Muscle of back (tissue), 3 donors: ENCODE measurements at regions not wholly inside any gene's neighbourhood (a gene's known extent, or its start where the extent isn't known, plus 50 kb on each side); places are given as distances from the start of the nearest gene placed in this dataset.
"Not testable (repeated sequence)": the region's sequence is repeated elsewhere in the genome, so short reads cannot be mapped to it uniquely, and the experiment has no call there.

Experiments
- DNase-seq, 3 donors: peaks; one replicate each; pipeline versions ENCODE4 v3.0.0 to v3.0.0-alpha.2; 2013

GRCh38 chr2:156005999-156006712, 326.4 kb downstream of the NR4A2 start:
- peak in 1 of 3 donors; percentile 3 for DNase-seq

DNA sequence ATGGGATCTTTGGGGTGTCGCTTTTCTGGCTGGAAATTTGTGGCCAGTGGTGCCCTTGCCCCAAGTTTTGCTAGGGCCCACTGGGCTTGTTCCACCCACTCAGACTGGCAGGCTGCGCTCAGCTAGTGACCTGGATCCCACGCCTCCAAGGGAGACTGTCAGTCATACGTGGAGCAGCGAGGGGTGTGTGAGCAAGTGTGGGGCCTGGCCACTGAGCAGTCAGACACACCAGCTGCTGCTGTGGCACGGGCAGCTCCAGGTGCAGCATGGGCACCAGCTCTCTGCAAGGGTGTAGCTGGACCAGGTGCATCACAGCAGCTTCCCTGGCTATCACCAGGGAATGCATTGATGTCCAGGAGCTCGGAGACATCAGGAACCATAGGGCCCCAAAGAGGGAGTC, 327.0 kb downstream of the NR4A2 start:
- DNase-seq: no peak

- DNase-seq: no peak
Observed at GRCh38 chr2:156004459-156004858, 328.1 kb downstream of the NR4A2 start.

DNA sequence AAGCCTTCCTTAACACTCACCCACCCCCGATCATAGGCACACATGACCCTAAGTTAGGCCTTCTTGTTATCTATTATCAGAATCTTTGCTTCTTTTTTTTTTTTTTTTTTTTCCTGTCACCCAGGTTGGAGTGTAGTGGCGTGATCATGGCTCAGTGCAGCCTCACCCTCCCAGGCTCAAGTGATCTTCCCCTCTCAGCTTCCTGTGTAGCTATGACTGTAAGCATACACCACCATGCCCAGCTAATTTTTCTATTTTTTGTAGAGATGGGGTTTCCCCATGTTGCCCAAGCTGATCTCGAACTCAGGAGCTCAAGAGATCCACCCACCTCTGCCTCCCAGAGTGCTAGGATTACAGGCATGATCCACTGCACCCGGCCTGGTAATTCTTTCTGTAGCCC, 328.7 kb downstream of the NR4A2 start:
- no peak for DNase-seq

GRCh38 chr2:156001851-156002250, 330.7 kb downstream of the NR4A2 start:
- DNase-seq: no peak

DNA sequence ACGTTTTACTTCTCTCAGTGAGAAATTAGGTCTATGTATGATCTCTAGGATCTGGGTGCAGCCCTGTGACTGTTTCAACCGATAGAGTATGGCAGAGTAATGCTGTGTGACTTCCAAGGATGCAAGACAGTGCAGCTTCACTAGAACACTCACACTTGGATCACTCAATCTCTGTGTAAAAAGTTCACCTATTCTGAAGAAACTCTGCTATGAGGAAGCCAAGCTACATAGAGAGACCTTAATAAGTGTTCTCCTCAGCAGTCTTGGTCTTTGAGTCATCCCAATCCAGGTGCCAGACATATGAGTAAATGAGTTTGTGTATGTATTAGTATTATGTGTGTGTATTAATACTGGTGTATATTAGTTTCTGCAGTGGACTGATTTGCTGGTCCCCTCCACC, 335.0 kb downstream of the NR4A2 start:
- no peak for DNase-seq

GRCh38 chr2:155994315-155994714, 338.2 kb downstream of the NR4A2 start:
- no peak for DNase-seq

DNA sequence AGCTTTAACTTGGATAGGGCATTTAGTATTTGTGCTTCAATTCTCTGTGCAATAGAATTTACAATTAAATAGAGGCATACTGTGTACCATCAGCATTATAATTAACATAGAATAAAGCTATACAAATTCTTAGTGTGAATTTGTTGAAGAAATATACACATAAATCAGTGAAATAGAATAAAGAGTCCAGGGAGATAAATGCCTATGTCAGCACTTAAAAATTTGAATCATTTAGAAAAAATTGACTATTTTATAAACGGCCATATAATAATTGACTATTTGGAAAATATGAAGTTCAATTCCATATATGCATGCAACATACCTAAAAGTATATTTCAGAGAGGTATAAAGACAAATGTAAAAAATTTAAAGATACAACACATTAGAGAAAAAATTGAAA, 348.7 kb downstream of the NR4A2 start:
- no peak for DNase-seq

GRCh38 chr2:155982135-155982534, 350.4 kb downstream of the NR4A2 start:
- no peak for DNase-seq

GRCh38 chr2:155980941-155981560, 351.5 kb downstream of the NR4A2 start:
- no peak for DNase-seq

- DNase-seq: peak in 1 of 3 donors; percentile 3
Observed at GRCh38 chr2:155975734-155976133, 356.8 kb downstream of the NR4A2 start.

DNA sequence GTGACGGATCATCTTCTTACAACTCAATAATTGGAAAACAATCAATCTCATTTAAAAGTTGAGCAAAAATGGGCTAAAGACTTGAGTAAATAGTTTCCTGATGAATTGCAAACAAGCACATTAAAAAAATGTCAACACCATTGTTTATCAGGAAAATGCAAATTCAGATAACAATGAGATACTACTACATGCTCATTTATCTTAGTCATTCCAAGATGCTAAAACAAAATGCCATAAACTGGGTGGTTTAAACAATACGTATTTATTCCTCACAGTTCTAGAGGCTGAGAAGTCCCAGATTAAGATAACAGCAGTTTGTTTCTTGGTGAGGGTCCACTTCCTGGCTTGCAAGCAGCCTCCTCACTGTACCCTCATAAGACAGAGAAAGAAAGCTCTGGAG, 359.6 kb downstream of the NR4A2 start:
- DNase-seq: no peak

DNA sequence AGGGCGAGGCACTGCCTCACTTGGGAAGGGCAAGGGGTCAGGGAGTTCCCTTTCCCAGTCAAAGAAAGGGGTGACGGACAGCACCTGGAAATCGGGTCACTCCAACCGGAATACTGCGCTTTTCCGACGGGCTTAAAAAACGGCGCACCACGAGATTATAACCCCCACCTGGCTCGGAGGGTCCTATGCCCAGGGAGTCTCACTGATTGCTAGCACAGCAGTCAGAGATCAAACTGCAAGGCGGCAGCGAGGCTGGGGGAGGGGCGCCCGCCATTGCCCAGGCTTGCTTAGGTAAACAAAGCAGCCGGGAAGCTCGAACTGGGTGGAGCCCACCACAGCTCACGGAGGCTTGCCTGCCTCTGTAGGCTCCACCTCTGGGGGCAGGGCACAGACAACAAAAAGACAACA, 366.5 kb downstream of the NR4A2 start:
- not testable (repeated sequence) for DNase-seq

DNA sequence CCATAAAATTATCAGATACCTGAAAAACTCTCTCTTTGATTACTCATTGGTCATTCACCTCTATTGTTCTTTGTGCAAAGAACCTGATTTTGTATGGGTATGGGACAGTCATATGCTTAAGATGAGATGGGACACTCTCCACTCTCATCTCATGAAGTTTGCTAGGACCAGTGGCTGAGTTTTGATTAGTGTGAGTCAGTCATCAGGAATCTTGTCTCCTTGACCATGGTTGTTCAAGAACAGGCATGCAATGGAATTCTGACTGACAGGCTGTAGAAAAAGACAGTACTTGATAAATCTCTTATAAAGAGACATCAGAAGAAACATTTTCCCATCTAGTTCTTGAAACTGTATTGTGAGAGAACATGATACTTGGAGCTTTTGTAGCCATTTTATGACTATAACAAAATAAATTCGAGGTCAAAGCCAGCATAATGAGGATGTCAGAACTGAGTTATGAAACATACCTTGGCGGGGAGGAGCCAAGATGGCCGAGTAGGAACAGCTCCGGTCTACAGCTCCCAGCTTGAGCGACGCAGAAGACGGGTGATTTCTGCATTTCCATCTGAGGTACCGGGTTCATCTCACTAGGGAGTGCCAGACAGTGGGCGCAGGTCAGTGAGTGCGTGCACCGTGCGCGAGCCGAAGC, 367.0 kb downstream of the NR4A2 start:
- DNase-seq: no peak

GRCh38 chr2:155961641-155962040, 370.9 kb downstream of the NR4A2 start:
- no peak for DNase-seq

- no peak for DNase-seq
Observed at GRCh38 chr2:155958834-155959233, 373.7 kb downstream of the NR4A2 start.

DNA sequence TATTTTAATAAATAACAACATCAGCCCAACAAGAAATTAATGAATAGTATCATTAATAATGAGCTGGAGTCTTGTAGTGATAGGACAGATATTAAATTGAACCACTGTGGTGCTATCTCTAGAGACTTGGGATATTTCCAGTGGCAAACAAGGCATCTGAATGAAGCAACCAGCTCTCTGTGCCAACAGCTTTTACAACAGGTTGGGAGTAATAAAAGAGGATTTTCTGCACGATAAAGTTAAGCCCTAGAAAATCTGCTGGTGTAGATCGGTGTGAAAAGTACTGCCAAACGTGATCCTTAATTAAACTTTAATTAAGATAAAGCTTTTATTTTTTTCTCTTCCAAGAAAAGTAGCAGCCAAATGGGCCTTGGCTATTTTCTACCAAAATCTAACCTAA, 385.5 kb downstream of the NR4A2 start:
- DNase-seq: no peak

DNA sequence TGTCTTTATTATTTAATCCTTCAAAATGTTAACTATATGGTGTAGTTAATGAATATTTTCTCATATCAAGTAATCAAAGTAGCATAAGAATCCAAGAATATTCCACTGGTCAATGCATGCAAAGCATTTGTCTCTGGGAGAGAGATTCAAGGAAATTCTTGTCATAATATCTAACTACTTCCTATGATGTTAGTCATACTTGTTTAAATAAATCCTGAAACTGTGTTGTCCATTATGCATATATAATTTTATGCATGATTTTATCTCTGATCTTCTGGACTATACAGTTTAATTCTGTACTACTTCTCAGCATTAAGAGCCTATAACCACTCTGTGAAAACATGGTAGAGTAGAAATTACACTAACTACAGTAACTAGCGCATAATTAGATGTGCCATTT, 388.3 kb downstream of the NR4A2 start:
- no peak for DNase-seq

GRCh38 chr2:155930312-155930711, 402.2 kb downstream of the NR4A2 start:
- no peak for DNase-seq

DNA sequence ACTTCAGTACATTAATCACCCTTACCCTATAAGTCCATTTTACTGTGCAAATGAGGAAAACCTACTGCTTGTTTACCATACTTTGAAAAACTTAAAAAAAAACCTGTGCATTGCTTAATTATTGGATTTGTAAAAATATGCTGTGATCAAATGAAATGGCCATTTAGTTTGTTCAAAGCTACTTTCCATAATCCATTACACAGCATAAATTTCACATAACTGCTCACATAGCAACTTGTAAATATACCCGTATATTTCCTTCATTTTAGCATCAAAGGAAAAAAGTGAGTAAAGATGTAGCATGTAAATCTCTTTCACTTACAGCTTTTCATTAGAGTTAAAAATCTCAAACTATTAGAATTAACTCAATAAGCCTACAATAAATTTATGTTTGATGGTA, 415.1 kb downstream of the NR4A2 start:
- DNase-seq: no peak

DNA sequence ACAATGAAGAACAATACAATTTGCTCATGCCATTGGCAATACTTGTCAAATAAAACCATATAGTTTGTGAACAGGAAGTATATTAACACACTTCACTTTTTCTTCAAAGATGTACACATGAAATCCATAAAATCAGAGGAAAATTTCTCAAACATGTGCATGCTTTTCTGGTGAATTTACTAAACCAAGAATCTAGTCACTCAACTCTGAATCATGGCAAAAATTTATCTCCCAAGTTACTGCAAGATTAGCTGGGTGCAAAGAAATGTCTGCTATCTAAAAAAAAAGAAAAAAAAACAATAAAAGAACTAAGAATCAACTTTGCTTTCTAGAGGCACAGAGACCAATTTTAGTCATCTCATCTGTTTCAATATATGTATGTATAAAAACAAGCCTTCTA, 419.2 kb downstream of the NR4A2 start:
- DNase-seq: no peak

DNA sequence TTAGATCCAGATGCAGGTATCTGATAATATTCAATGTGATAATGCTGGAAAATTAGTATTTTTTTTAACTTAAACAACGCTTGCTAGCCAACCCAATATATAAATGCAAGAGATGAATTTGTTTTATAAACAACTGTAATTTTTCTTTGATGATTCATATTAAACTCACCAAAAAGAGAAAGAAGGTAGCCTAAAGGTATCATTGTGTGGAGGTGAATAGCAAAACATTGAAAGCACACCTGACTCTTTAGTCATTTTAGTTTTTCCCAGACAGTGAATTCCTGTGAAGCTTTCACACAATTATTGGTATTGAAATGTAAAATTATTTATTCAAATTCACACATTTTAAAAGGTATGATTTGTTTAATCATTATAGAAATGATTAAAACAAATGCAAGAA, 424.0 kb downstream of the NR4A2 start:
- DNase-seq: no peak

- no peak for DNase-seq
Observed at GRCh38 chr2:155907211-155907610, 425.3 kb downstream of the NR4A2 start.
